Astrocyte (in vitro differentiated cells and primary cell): ENCODE measurements at regions not wholly inside any gene's neighbourhood (a gene's known extent, or its start where the extent isn't known, plus 50 kb on each side); places are given as distances from the start of the nearest gene placed in this dataset.
"Not testable (repeated sequence)": the region's sequence is repeated elsewhere in the genome, so short reads cannot be mapped to it uniquely, and the experiment has no call there.

Experiments used
- DNase-seq: peaks from one replicate; pipeline ENCODE4 v3.0.0-alpha.2; 2010; ENCODE audit warnings: low read depth
- FAIRE-seq: peaks from 2 replicates; lab custom pipeline; 2011; peaks lifted over from hg19 to GRCh38; lab: Jason Lieb, UNC
- H2AFZ ChIP-seq: 2 replicates; pipeline ENCODE4 v1.6.0; 2012; ENCODE audit warnings: low read depth, low read length, inconsistent platforms
- H3K27ac ChIP-seq: 2 replicates; pipeline ENCODE4 v1.5.1; 2011; ENCODE audit warnings: low read depth, low read length, inconsistent platforms
- H3K27me3 ChIP-seq: 2 replicates; pipeline ENCODE4 v1.6.0; 2011; ENCODE audit warnings: low read length, inconsistent platforms; ENCODE audit not compliant: insufficient read depth
- H3K36me3 ChIP-seq: 2 replicates; pipeline ENCODE4 v1.5.1; 2011; ENCODE audit warnings: low read length, inconsistent platforms; ENCODE audit not compliant: insufficient read depth
- H3K4me1 ChIP-seq: 2 replicates; pipeline ENCODE4 v1.5.1; 2011; ENCODE audit warnings: low read length, inconsistent platforms; ENCODE audit not compliant: insufficient read depth
- H3K4me2 ChIP-seq: 2 replicates; pipeline ENCODE4 v1.6.0; 2012; ENCODE audit warnings: low read length, inconsistent platforms
- H3K4me3 ChIP-seq: 2 replicates; pipeline ENCODE4 v1.5.1; 2011; ENCODE audit warnings: low read depth, mild to moderate bottlenecking, low read length, inconsistent platforms; ENCODE audit not compliant: insufficient read depth
- H3K79me2 ChIP-seq: 2 replicates; pipeline ENCODE4 v1.6.0; 2012; ENCODE audit warnings: mild to moderate bottlenecking, low read length, inconsistent platforms; ENCODE audit not compliant: insufficient read depth
- H3K9ac ChIP-seq: 2 replicates; pipeline ENCODE4 v1.6.0; 2012; ENCODE audit warnings: mild to moderate bottlenecking, low read length, inconsistent platforms
- H3K9me3 ChIP-seq: 2 replicates; pipeline ENCODE4 v1.5.1; 2012; ENCODE audit warnings: low read depth, mild to moderate bottlenecking, low read length, inconsistent platforms; ENCODE audit not compliant: insufficient read depth
- H4K20me1 ChIP-seq: 2 replicates; pipeline ENCODE4 v1.6.0; 2012; ENCODE audit warnings: low read length, inconsistent platforms; ENCODE audit not compliant: insufficient read depth
- H3K27ac Mint-ChIP-seq: one replicate; pipeline ENCODE4 v1.8.0; 2021; ENCODE audit warnings: mild to moderate bottlenecking, mixed read lengths; ENCODE audit not compliant: unreplicated experiment
- H3K27me3 Mint-ChIP-seq: one replicate; pipeline ENCODE4 v1.8.0; 2021; ENCODE audit warnings: low read depth, mixed read lengths; ENCODE audit not compliant: unreplicated experiment
- H3K36me3 Mint-ChIP-seq: one replicate; pipeline ENCODE4 v1.8.0; 2021; ENCODE audit warnings: low read depth, mixed read lengths; ENCODE audit not compliant: unreplicated experiment
- H3K4me1 Mint-ChIP-seq: one replicate; pipeline ENCODE4 v1.8.0; 2021; ENCODE audit warnings: low read depth, mixed read lengths; ENCODE audit not compliant: unreplicated experiment
- H3K4me3 Mint-ChIP-seq: one replicate; pipeline ENCODE4 v1.8.0; 2021; ENCODE audit warnings: mild to moderate bottlenecking, moderate library complexity, mixed read lengths; ENCODE audit not compliant: unreplicated experiment
- H3K9me3 Mint-ChIP-seq: one replicate; pipeline ENCODE4 v1.8.0; 2021; ENCODE audit warnings: mild to moderate bottlenecking, mixed read lengths; ENCODE audit not compliant: unreplicated experiment
- EZH2 ChIP-seq: IDR thresholded peaks from 2 replicates; pipeline ENCODE4 v1.6.1; 2012; ENCODE audit warnings: mild to moderate bottlenecking, low read length, inconsistent platforms; ENCODE audit not compliant: insufficient read depth
- TF ChIP-seq, protein P1 (sequence below): IDR thresholded peaks from 2 replicates; pipeline ENCODE4 v1.5.1; 2011; ENCODE audit warnings: low read depth, mild to moderate bottlenecking, inconsistent platforms, low read length, moderate library complexity; ENCODE audit not compliant: insufficient read depth

DNA sequence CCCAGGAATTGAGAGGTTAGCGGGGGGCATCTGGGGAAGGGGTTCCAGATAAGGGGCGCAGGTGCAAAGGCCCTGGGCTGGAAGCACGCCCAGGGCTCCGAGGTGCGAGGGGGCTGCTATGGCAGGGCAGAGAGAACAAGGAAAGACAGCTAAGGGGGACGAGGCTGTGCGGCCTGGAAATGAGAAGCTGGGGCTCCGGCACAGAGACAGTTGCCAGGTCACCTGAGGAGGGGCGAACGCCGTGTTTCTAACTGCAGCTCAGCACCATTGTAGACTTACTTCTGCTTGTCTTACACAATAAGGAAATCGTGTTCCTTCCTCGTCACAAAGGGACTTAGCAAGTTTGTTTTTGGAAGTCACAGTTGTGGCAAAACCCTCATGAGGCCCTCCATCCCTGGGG lies 68.9 kb upstream of the TBXT start:
- no peaks in the 10 kb centered on the region for H3K36me3 ChIP-seq
- Mint-ChIP-seq H3K27me3 (peaks cover 37% of the 10 kb centered on the region), H3K27ac (no peak overlapping the region), H3K9me3 (no peaks in the 10 kb centered on the region), H3K4me1 (no peaks in the 10 kb centered on the region), H3K4me3 (no peak overlapping the region), H3K36me3 (no peaks in the 10 kb centered on the region)
- H3K9ac ChIP-seq = no peak overlapping the region
- no peak for DNase-seq
- no peak overlapping the region for H3K4me2 ChIP-seq
- H3K79me2 ChIP-seq = no peaks in the 10 kb centered on the region
- H4K20me1 ChIP-seq = no peaks in the 10 kb centered on the region
- H2AFZ ChIP-seq = no peak overlapping the region
- H3K27ac ChIP-seq = no peak overlapping the region
- H3K9me3 ChIP-seq = no peaks in the 10 kb centered on the region
- TF ChIP-seq, protein P1, sequence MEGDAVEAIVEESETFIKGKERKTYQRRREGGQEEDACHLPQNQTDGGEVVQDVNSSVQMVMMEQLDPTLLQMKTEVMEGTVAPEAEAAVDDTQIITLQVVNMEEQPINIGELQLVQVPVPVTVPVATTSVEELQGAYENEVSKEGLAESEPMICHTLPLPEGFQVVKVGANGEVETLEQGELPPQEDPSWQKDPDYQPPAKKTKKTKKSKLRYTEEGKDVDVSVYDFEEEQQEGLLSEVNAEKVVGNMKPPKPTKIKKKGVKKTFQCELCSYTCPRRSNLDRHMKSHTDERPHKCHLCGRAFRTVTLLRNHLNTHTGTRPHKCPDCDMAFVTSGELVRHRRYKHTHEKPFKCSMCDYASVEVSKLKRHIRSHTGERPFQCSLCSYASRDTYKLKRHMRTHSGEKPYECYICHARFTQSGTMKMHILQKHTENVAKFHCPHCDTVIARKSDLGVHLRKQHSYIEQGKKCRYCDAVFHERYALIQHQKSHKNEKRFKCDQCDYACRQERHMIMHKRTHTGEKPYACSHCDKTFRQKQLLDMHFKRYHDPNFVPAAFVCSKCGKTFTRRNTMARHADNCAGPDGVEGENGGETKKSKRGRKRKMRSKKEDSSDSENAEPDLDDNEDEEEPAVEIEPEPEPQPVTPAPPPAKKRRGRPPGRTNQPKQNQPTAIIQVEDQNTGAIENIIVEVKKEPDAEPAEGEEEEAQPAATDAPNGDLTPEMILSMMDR = no peak
- no peak for TF ChIP-seq EZH2
- H3K4me1 ChIP-seq = no peaks in the 10 kb centered on the region
- H3K4me3 ChIP-seq = no peak overlapping the region
- peaks cover 6% of the 10 kb centered on the region for H3K27me3 ChIP-seq
- FAIRE-seq = no peak

DNA sequence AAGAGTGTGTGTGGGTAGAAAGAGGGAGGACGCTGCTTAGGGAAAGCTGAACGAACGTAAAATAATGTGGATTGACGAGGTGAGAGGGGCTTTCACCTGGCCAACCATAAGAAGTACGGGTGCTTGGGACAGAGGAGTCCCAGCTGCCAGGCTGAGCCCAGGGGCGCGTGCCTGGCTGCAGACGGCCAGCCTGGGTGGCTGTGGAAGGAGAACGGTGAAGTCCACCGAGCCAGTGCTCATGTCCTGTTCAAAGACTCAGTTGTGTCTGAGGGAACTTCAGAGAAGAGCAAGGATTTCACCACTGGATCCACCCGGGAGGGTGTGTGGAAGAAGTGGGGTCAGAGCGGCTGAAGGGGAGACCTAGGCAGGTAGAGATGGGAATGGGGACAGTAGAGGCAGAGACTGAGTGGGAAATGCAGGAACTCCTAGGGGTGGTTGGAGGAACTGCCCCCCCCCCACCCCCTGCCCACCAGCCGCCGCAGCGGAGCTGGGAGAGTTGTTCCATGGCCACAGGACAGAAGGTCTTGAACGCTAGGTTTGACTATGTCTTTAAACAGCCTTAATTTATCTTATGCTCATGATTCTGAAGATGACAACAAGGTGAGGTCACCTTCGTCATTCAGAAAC lies 68.1 kb upstream of the TBXT start:
- H3K4me1 Mint-ChIP-seq = no peaks in the 10 kb centered on the region

DNA sequence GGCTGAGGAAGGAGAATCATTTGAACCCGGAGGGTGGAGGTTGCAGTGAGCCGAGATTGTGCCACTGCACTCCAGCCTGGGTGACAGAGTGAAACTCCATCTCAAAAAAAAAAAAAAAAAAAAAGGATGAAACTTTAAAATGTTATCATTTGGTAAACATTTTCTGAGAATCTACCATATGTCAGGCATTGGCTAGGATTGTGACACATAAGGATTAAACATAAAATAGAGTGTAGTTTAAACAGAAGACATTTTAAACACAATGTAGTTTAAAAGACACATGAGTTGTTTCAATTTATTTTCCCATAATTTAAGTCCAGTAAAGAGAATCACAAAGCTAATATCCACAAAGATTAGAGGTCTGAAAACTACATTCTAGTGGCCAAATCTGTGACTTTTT lies 63.5 kb upstream of the TBXT start:
- not testable (repeated sequence) for H3K27ac Mint-ChIP-seq, FAIRE-seq

More for the DNA sequence above, 68.1 kb upstream of the TBXT start:
- H3K4me1 ChIP-seq = no peaks in the 10 kb centered on the region
- Mint-ChIP-seq H3K27ac (no peak overlapping the region), H3K36me3 (no peaks in the 10 kb centered on the region), H3K4me3 (no peak overlapping the region), H3K27me3 (peaks cover 31% of the 10 kb centered on the region), H3K9me3 (no peaks in the 10 kb centered on the region)
- no peaks in the 10 kb centered on the region for H3K36me3 ChIP-seq
- no peak overlapping the region for H3K4me2 ChIP-seq
- DNase-seq = no peak
- no peaks in the 10 kb centered on the region for H3K79me2 ChIP-seq
- H2AFZ ChIP-seq = no peak overlapping the region
- H3K9ac ChIP-seq = no peak overlapping the region
- no peaks in the 10 kb centered on the region for H4K20me1 ChIP-seq
- H3K9me3 ChIP-seq = no peaks in the 10 kb centered on the region
- H3K4me3 ChIP-seq = no peak overlapping the region
- H3K27me3 ChIP-seq = peaks cover 6% of the 10 kb centered on the region
- TF ChIP-seq, protein P1 = no peak
- no peak for TF ChIP-seq EZH2
- H3K27ac ChIP-seq = no peak overlapping the region
- FAIRE-seq = no peak

More for the DNA sequence above, 63.5 kb upstream of the TBXT start:
- not testable (repeated sequence) for H3K27ac ChIP-seq, H3K9me3 Mint-ChIP-seq, H4K20me1 ChIP-seq, H3K79me2 ChIP-seq, H2AFZ ChIP-seq, H3K4me1 ChIP-seq, DNase-seq, H3K36me3 Mint-ChIP-seq, H3K27me3 ChIP-seq, H3K4me1 Mint-ChIP-seq, H3K9ac ChIP-seq, H3K36me3 ChIP-seq, H3K4me3 ChIP-seq, H3K4me3 Mint-ChIP-seq, H3K9me3 ChIP-seq, H3K4me2 ChIP-seq
- peaks cover 44% of the 10 kb centered on the region for H3K27me3 Mint-ChIP-seq
